Stimulated activated CD8-positive, alpha-beta memory T cell treated with anti-CD3 and anti-CD28 coated beads, Interleukin-7, amount 100 ng/mL, for 48 hours (primary cell): ENCODE measurements at regions not wholly inside any gene's neighbourhood (a gene's known extent, or its start where the extent isn't known, plus 50 kb on each side); places are given as distances from the start of the nearest gene placed in this dataset.
"Not testable (repeated sequence)": the region's sequence is repeated elsewhere in the genome, so short reads cannot be mapped to it uniquely, and the experiment has no call there.

ENCODE experiments used
- DNase-seq, 2 donors: peaks; one replicate each; pipeline ENCODE4 v3.0.0-alpha.2; 2020; ENCODE audit warnings: low read depth in 1 of 2; ENCODE audit errors: extremely low read depth in 1 of 2

GRCh38 chr14:105653921-105654320 lies 127.5 kb downstream of the TMEM121 start:
- DNase-seq = not testable (repeated sequence)

GRCh38 chr14:105659255-105659654 lies 132.9 kb downstream of the TMEM121 start:
- not testable (repeated sequence) for DNase-seq

GRCh38 chr14:105659935-105660527 lies 133.6 kb downstream of the TMEM121 start:
- DNase-seq = no peak

- DNase-seq = no peak
Observed at GRCh38 chr14:105660816-105661531, 134.6 kb downstream of the TMEM121 start.

- not testable (repeated sequence) for DNase-seq
Observed at GRCh38 chr14:105662043-105662442, 135.7 kb downstream of the TMEM121 start.

- not testable (repeated sequence) for DNase-seq
Observed at GRCh38 chr14:105662592-105662991, 136.2 kb downstream of the TMEM121 start.

GRCh38 chr14:105663323-105663722 lies 136.9 kb downstream of the TMEM121 start:
- not testable (repeated sequence) for DNase-seq

GRCh38 chr14:105663818-105664596 lies 137.6 kb downstream of the TMEM121 start:
- not testable (repeated sequence) for DNase-seq

GRCh38 chr14:105664691-105665090 lies 138.3 kb downstream of the TMEM121 start:
- no peak for DNase-seq

GRCh38 chr14:105665247-105665950 lies 139.0 kb downstream of the TMEM121 start:
- no peak for DNase-seq

GRCh38 chr14:105665951-105666277 lies 139.5 kb downstream of the TMEM121 start:
- DNase-seq = no peak

GRCh38 chr14:105666420-105666819 lies 140.0 kb downstream of the TMEM121 start:
- DNase-seq = no peak

GRCh38 chr14:105666991-105667662 lies 140.7 kb downstream of the TMEM121 start:
- DNase-seq = not testable (repeated sequence)

GRCh38 chr14:105667663-105668020 lies 141.3 kb downstream of the TMEM121 start:
- DNase-seq = not testable (repeated sequence)

- DNase-seq = not testable (repeated sequence)
Observed at GRCh38 chr14:105668021-105668420, 141.6 kb downstream of the TMEM121 start.

GRCh38 chr14:105668471-105669230 lies 142.3 kb downstream of the TMEM121 start:
- not testable (repeated sequence) for DNase-seq

- not testable (repeated sequence) for DNase-seq
Observed at GRCh38 chr14:105669231-105669610, 142.8 kb downstream of the TMEM121 start.

GRCh38 chr14:105669646-105670045 lies 143.3 kb downstream of the TMEM121 start:
- DNase-seq = not testable (repeated sequence)

GRCh38 chr14:105672450-105673200 lies 146.2 kb downstream of the TMEM121 start:
- not testable (repeated sequence) for DNase-seq
